HL-60 (cell line): ENCODE measurements at regions not wholly inside any gene's neighbourhood (a gene's known extent, or its start where the extent isn't known, plus 50 kb on each side); places are given as distances from the start of the nearest gene placed in this dataset.

ENCODE experiments used
- DNase-seq, 2 experiments: peaks; one replicate each; pipeline ENCODE4 v3.0.0-alpha.2; 2010 to 2020; ENCODE audit warnings: low read depth in 1 of 2, low spot score in 1 of 2
- H3K27ac ChIP-seq: fragments of 250-450 bp; sonication (Bioruptor Pico); replicated peaks from 2 replicates; pipeline ENCODE4 v1.5.1; 2020; ENCODE audit warnings: mild to moderate bottlenecking, moderate library complexity
- H3K27me3 ChIP-seq: fragments of 250-450 bp; sonication (Bioruptor Pico); 2 replicates; pipeline ENCODE4 v1.5.1; 2021; ENCODE audit warnings: mild to moderate bottlenecking, moderate library complexity; ENCODE audit not compliant: insufficient read depth, poor library complexity, severe bottlenecking
- H3K4me3 ChIP-seq: replicated peaks from 2 replicates; pipeline ENCODE4 v1.5.1; 2011; ENCODE audit warnings: mild to moderate bottlenecking, control low read depth, low read length; ENCODE audit not compliant: insufficient read depth
- GABPA ChIP-seq: IDR thresholded peaks from 2 replicates; pipeline ENCODE4 v1.6.1; 2012; ENCODE audit warnings: low read depth
- POLR2AphosphoS5 ChIP-seq: IDR thresholded peaks from 2 replicates; pipeline ENCODE4 v1.6.1; 2012; ENCODE audit warnings: low read depth
- REST ChIP-seq: IDR thresholded peaks from 2 replicates; pipeline ENCODE4 v1.6.1; 2012; ENCODE audit warnings: low read depth; ENCODE audit not compliant: insufficient replicate concordance
- SPI1 ChIP-seq: IDR thresholded peaks from 2 replicates; pipeline ENCODE4 v1.6.1; 2012; ENCODE audit warnings: low read depth, mild to moderate bottlenecking, borderline replicate concordance
- TF ChIP-seq, protein P1 (sequence below): IDR thresholded peaks from one replicate; pipeline ENCODE4 v1.5.1; 2011; ENCODE audit warnings: low read length, control low read depth, inconsistent platforms; ENCODE audit not compliant: insufficient read depth

GRCh38 chr20:7523288-7523687 is 417.0 kb downstream of the HAO1 start:
- DNase-seq: no peak
- no peaks in the 10 kb centered on the region for H3K27me3 ChIP-seq
- no peak for TF ChIP-seq REST
- no peak for TF ChIP-seq POLR2AphosphoS5
- no peak for TF ChIP-seq SPI1
- no peak for TF ChIP-seq GABPA
- TF ChIP-seq, protein P1, sequence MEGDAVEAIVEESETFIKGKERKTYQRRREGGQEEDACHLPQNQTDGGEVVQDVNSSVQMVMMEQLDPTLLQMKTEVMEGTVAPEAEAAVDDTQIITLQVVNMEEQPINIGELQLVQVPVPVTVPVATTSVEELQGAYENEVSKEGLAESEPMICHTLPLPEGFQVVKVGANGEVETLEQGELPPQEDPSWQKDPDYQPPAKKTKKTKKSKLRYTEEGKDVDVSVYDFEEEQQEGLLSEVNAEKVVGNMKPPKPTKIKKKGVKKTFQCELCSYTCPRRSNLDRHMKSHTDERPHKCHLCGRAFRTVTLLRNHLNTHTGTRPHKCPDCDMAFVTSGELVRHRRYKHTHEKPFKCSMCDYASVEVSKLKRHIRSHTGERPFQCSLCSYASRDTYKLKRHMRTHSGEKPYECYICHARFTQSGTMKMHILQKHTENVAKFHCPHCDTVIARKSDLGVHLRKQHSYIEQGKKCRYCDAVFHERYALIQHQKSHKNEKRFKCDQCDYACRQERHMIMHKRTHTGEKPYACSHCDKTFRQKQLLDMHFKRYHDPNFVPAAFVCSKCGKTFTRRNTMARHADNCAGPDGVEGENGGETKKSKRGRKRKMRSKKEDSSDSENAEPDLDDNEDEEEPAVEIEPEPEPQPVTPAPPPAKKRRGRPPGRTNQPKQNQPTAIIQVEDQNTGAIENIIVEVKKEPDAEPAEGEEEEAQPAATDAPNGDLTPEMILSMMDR: no peak
- no peak overlapping the region for H3K4me3 ChIP-seq
- no peak overlapping the region for H3K27ac ChIP-seq

DNA sequence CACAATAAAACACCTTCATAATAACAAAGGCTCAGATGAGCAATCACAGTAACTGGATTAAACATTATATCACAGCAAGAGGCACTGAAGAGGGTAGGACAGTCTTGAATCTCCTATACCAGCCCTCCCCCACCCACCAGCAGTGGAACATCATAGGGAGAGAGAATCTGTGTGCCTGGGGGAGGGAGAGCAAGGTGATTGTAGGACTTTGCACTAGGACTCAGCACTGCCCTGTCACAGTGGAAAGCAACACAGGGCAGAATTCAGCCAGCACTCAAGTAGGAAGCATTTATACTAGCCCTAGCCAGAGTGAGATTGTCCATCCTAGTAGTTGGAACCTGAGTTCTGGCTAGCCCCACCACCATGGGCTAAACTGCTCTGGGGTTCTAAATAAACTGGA is 400.2 kb downstream of the HAO1 start:
- no peak overlapping the region for H3K27ac ChIP-seq
- TF ChIP-seq, protein P1: no peak
- TF ChIP-seq REST (no peak), POLR2AphosphoS5 (no peak), GABPA (no peak), SPI1 (no peak)
- H3K27me3 ChIP-seq: no peaks in the 10 kb centered on the region
- H3K4me3 ChIP-seq: no peak overlapping the region
- DNase-seq: no peak

- DNase-seq: no peak
Observed at GRCh38 chr20:7540923-7541322, 399.3 kb downstream of the HAO1 start.

More at GRCh38 chr20:7540923-7541322, 399.3 kb downstream of the HAO1 start:
- Histone ChIP-seq H3K4me3 (no peak overlapping the region), H3K27ac (no peak overlapping the region), H3K27me3 (no peaks in the 10 kb centered on the region)
- no peak for TF ChIP-seq POLR2AphosphoS5
- TF ChIP-seq SPI1: no peak
- no peak for TF ChIP-seq REST
- TF ChIP-seq GABPA: no peak
- TF ChIP-seq, protein P1: no peak
